Inferior parietal cortex (tissue), 1 donor: ENCODE measurements at regions not wholly inside any gene's neighbourhood (a gene's known extent, or its start where the extent isn't known, plus 50 kb on each side); places are given as distances from the start of the nearest gene placed in this dataset.

Source experiments
- DNase-seq: peaks from one replicate; pipeline ENCODE4 v3.0.0-alpha.2; 2016; ENCODE audit errors: extremely low spot score

GRCh38 chr1:59172693-59173092 is 124.2 kb upstream of the FGGY start:
- DNase-seq, result no peak

- no peak for DNase-seq
These were observed 123.2 kb upstream of the FGGY start for GRCh38 chr1:59173721-59174120.

- DNase-seq, result no peak
These were observed 120.4 kb upstream of the FGGY start for GRCh38 chr1:59176471-59176870.

GRCh38 chr1:59177756-59178155 is 119.1 kb upstream of the FGGY start:
- DNase-seq, result no peak

GRCh38 chr1:59178339-59179187 is 118.3 kb upstream of the FGGY start:
- DNase-seq, result no peak

- DNase-seq, result no peak
These were observed 117.2 kb upstream of the FGGY start for GRCh38 chr1:59179673-59180072.

- no peak for DNase-seq
These were observed 116.2 kb upstream of the FGGY start for GRCh38 chr1:59180735-59181134.

- DNase-seq, result no peak
These were observed 113.1 kb upstream of the FGGY start for GRCh38 chr1:59183749-59184317.

- DNase-seq, result no peak
These were observed 112.5 kb upstream of the FGGY start for GRCh38 chr1:59184365-59184905.

GRCh38 chr1:59185163-59185860 is 111.6 kb upstream of the FGGY start:
- no peak for DNase-seq

- no peak for DNase-seq
These were observed 110.2 kb upstream of the FGGY start for GRCh38 chr1:59186656-59187055.

GRCh38 chr1:59188413-59189213 is 108.3 kb upstream of the FGGY start:
- DNase-seq, result no peak

- no peak for DNase-seq
These were observed 103.3 kb upstream of the FGGY start for GRCh38 chr1:59193443-59194093.

GRCh38 chr1:59194621-59195020 is 102.3 kb upstream of the FGGY start:
- no peak for DNase-seq

- no peak for DNase-seq
These were observed 101.7 kb upstream of the FGGY start for GRCh38 chr1:59195151-59195550.

GRCh38 chr1:59198564-59198963 is 98.3 kb upstream of the FGGY start:
- no peak for DNase-seq

GRCh38 chr1:59199147-59199546 is 97.7 kb upstream of the FGGY start:
- DNase-seq, result no peak

- no peak for DNase-seq
These were observed 97.0 kb upstream of the FGGY start for GRCh38 chr1:59199719-59200376.

GRCh38 chr1:59201341-59201740 is 95.6 kb upstream of the FGGY start:
- no peak for DNase-seq

- no peak for DNase-seq
These were observed 94.4 kb upstream of the FGGY start for GRCh38 chr1:59202455-59202854.

GRCh38 chr1:59204001-59204400 is 92.9 kb upstream of the FGGY start:
- DNase-seq, result no peak
